OCI-LY7 (cell line): ENCODE measurements at regions not wholly inside any gene's neighbourhood (a gene's known extent, or its start where the extent isn't known, plus 50 kb on each side); places are given as distances from the start of the nearest gene placed in this dataset.

ENCODE experiments used
- EZH2phosphoT487 ChIP-seq: fragments of 200-600 bp; sonication (generic); IDR thresholded peaks from 2 replicates; pipeline ENCODE4 v1.6.1; 2018; ENCODE audit warnings: low read depth, borderline replicate concordance, mild to moderate bottlenecking, mixed run types, antibody characterized with exemption, low read length, moderate library complexity, mixed read lengths
- TF ChIP-seq, protein P1 (sequence below): fragments of 200-600 bp; sonication (generic); conservative IDR thresholded peaks from 2 replicates; pipeline ENCODE4 v1.5.1; 2014; ENCODE audit warnings: mild to moderate bottlenecking, antibody characterized with exemption, low read length, moderate library complexity, mixed read lengths

DNA sequence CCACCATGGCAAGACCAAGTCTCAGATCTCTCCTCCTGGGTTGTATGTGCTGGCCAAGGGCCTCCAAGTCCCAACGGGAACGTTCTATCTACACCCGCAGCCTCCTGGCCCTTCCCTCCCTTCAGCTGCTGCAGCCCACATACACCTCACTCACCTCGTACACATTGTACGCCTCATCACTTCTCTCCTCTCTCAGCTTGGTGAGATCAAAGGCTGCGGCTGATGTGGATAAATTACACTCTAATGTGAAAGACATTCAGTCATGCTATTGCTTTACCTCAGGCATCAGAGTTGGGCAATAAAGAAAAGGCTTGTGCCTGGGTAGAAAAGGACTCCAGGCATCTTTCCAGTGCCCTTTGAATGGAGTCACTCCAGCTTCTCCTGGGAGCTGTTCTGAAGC lies 135.3 kb upstream of the FOXQ1 start:
- TF ChIP-seq, protein P1, sequence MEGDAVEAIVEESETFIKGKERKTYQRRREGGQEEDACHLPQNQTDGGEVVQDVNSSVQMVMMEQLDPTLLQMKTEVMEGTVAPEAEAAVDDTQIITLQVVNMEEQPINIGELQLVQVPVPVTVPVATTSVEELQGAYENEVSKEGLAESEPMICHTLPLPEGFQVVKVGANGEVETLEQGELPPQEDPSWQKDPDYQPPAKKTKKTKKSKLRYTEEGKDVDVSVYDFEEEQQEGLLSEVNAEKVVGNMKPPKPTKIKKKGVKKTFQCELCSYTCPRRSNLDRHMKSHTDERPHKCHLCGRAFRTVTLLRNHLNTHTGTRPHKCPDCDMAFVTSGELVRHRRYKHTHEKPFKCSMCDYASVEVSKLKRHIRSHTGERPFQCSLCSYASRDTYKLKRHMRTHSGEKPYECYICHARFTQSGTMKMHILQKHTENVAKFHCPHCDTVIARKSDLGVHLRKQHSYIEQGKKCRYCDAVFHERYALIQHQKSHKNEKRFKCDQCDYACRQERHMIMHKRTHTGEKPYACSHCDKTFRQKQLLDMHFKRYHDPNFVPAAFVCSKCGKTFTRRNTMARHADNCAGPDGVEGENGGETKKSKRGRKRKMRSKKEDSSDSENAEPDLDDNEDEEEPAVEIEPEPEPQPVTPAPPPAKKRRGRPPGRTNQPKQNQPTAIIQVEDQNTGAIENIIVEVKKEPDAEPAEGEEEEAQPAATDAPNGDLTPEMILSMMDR = no peak
- TF ChIP-seq EZH2phosphoT487 = no peak
